ENCODE measurements at regions not wholly inside any gene's neighbourhood (a gene's known extent, or its start where the extent isn't known, plus 50 kb on each side); places are given as distances from the start of the nearest gene placed in this dataset.

DNA sequence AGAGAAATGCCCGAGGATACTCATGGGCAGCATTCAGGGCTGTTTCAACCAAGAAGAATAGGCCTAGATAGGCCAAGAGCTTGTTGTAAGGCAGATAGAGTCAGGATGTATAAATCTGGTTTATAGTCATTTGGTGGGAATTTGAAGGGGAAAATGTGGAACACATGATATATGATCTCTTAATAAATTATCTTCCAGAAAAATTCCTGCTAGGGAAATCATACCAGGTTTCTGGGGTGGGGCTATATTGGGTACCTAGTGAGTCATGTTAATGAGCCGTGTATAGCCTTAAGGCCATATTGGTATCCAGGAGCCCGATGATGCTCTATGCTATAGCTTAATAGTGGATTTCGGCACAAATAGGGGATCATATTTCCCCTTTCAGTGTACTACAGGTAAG is 51.5 kb upstream of the HTR2A start:
- Histone ChIP-seq H3K9ac (ENCODE audit: low read depth, low read length) (no peak overlapping the region), H3K27ac (ENCODE audit: insufficient read depth, low read length) (no peak overlapping the region), H3K18ac (ENCODE audit: low read depth, low read length) (no peak overlapping the region), H4K20me1 (ENCODE audit: insufficient read depth, low read length) (no peaks in the 10 kb centered on the region), H3K27me3 (ENCODE audit: control insufficient read depth, insufficient read depth, low read length) (no peaks in the 10 kb centered on the region), H3K4me3 (ENCODE audit: insufficient read depth, low read depth, low read length) (no peak overlapping the region), H2AK5ac (ENCODE audit: low read depth, low read length) (no peak overlapping the region), H2BK5ac (ENCODE audit: low read depth, low read length, poor library complexity, severe bottlenecking) (no peak overlapping the region), H3K4ac (ENCODE audit: low read depth, low read length) (no peak overlapping the region), H2BK120ac (ENCODE audit: low read depth, low read length) (no peak overlapping the region), H4K91ac (ENCODE audit: insufficient read depth, low read depth, low read length) (no peak overlapping the region), H3K79me1 (ENCODE audit: low read depth in 1 of 2, low read length in 2 of 2) (no peaks in the 10 kb centered on the region), H3K36me3 (ENCODE audit: control insufficient read depth, insufficient read depth, low read length) (no peaks in the 10 kb centered on the region), H3K9me3 (ENCODE audit: control insufficient read depth, insufficient read depth, low read length) (no peaks in the 10 kb centered on the region), H3K4me1 (ENCODE audit: control insufficient read depth, insufficient read depth, low read length) (no peaks in the 10 kb centered on the region), H3K9me1 (ENCODE audit: insufficient read depth, low read length) (no peaks in the 10 kb centered on the region), H2AK9ac (replicated peaks; ENCODE audit: low read depth, low read length, poor library complexity) (no peak overlapping the region), H2BK20ac (ENCODE audit: low read depth, low read length) (no peak overlapping the region), H3K4me2 (ENCODE audit: low read depth, low read length) (no peak overlapping the region), H3K23ac (ENCODE audit: low read depth, low read length) (no peak overlapping the region), H3K14ac (replicated peaks; ENCODE audit: low read depth, low read length) (no peak overlapping the region), H4K5ac (ENCODE audit: low read depth, low read length) (no peak overlapping the region), H2AFZ (replicated peaks; ENCODE audit: low read length, poor library complexity) (no peak overlapping the region), H4K8ac (ENCODE audit: low read depth in 2 of 2, low read length in 2 of 2) (no peak overlapping the region), H2BK15ac (ENCODE audit: low read depth, low read length) (no peak overlapping the region), H3K56ac (ENCODE audit: extremely low read depth, insufficient read depth, low read length) (no peak overlapping the region)
- no TSS peak for BruUV-seq (replicated peaks)
- intact Hi-C loops (cut with micrococcal nuclease) (no loop called here), in situ Hi-C loops (cut with MboI; ENCODE audit: low sequenced_read_pairs) (no loop called here), dilution Hi-C loops (cut with HindIII; ENCODE audit: low sequenced_read_pairs, unreplicated experiment) (no loop called here)
- TF ChIP-seq, protein P1, sequence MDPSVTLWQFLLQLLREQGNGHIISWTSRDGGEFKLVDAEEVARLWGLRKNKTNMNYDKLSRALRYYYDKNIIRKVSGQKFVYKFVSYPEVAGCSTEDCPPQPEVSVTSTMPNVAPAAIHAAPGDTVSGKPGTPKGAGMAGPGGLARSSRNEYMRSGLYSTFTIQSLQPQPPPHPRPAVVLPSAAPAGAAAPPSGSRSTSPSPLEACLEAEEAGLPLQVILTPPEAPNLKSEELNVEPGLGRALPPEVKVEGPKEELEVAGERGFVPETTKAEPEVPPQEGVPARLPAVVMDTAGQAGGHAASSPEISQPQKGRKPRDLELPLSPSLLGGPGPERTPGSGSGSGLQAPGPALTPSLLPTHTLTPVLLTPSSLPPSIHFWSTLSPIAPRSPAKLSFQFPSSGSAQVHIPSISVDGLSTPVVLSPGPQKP (IDR thresholded peaks at IDR 0.05; ENCODE audit: borderline replicate concordance, low read depth, low read length), result no peak
- TF ChIP-seq MXI1 (IDR thresholded peaks at IDR 0.05; ENCODE audit: borderline replicate concordance, low read depth, low read length), result no peak
- TF ChIP-seq, protein P2, sequence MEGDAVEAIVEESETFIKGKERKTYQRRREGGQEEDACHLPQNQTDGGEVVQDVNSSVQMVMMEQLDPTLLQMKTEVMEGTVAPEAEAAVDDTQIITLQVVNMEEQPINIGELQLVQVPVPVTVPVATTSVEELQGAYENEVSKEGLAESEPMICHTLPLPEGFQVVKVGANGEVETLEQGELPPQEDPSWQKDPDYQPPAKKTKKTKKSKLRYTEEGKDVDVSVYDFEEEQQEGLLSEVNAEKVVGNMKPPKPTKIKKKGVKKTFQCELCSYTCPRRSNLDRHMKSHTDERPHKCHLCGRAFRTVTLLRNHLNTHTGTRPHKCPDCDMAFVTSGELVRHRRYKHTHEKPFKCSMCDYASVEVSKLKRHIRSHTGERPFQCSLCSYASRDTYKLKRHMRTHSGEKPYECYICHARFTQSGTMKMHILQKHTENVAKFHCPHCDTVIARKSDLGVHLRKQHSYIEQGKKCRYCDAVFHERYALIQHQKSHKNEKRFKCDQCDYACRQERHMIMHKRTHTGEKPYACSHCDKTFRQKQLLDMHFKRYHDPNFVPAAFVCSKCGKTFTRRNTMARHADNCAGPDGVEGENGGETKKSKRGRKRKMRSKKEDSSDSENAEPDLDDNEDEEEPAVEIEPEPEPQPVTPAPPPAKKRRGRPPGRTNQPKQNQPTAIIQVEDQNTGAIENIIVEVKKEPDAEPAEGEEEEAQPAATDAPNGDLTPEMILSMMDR (conservative IDR thresholded peaks at IDR 0.05; ENCODE audit: low read depth, low read length), result no peak
- ChIA-PET POLR2A (ENCODE audit: unreplicated experiment) (no interaction called here), CTCF (no interaction called here)
- no CpG with 5 or more reads among the region's 4 CpGs for WGBS, 2 experiments (ENCODE audit: extremely low coverage in 2 of 2, insufficient read length in 1 of 2)
- ATAC-seq (ENCODE audit: low read depth) (no peak), DNase-seq (no peak)
